Panc1 (cell line): ENCODE measurements at regions not wholly inside any gene's neighbourhood (a gene's known extent, or its start where the extent isn't known, plus 50 kb on each side); places are given as distances from the start of the nearest gene placed in this dataset.

Experiments
- ATAC-seq: fragments of 200-7000 bp; cut with Tn5 transposase; 2 replicates; pipeline ENCODE4 v1.9.1; 2020; ENCODE audit warnings: mild to moderate bottlenecking, moderate library complexity
- BruUV-seq: library from RNA; stranded (reverse); fragments of 400-500 nt; replicated peaks from 2 replicates; lab custom pipeline; 2021; lab: Mats Ljungman, UMichigan
- CTCF ChIA-PET: fragments of 300-600 bp; sonication (Branson Sonifier 250); formaldehyde crosslinking; loops from one replicate; lab custom pipeline; 2022; ENCODE audit warnings: antibody characterized with exemption; lab: Charles Lee
- POLR2A ChIA-PET: fragments of 300-600 bp; sonication (Branson Sonifier 250); formaldehyde crosslinking; loops from one replicate; lab custom pipeline; 2022; ENCODE audit warnings: antibody characterized with exemption; lab: Charles Lee
- DNase-seq: peaks from one replicate; pipeline ENCODE4 v3.0.0-alpha.2; 2010; ENCODE audit warnings: low read depth, low spot score
- H3K27ac ChIP-seq: 2 replicates; pipeline ENCODE4 v1.5.1; 2011; ENCODE audit warnings: mild to moderate bottlenecking, low read length, inconsistent platforms
- H3K27me3 ChIP-seq: fragments of 200-500 bp; sonication (Bioruptor generic); 2 replicates; pipeline ENCODE4 v1.6.0; 2014; ENCODE audit warnings: low read length, inconsistent platforms; ENCODE audit not compliant: control insufficient read depth, insufficient read depth
- H3K36me3 ChIP-seq: fragments of 200-500 bp; sonication (Bioruptor generic); 2 replicates; pipeline ENCODE4 v1.5.1; 2014; ENCODE audit warnings: inconsistent platforms, mild to moderate bottlenecking, low read length, moderate library complexity; ENCODE audit not compliant: control insufficient read depth, insufficient read depth
- H3K4me1 ChIP-seq: 2 replicates; pipeline ENCODE4 v1.5.1; 2011; ENCODE audit warnings: inconsistent platforms, mild to moderate bottlenecking, low read length, moderate library complexity; ENCODE audit not compliant: control insufficient read depth, insufficient read depth
- H3K4me3 ChIP-seq, 2 experiments: 2 replicates each; pipeline ENCODE4 v1.5.1; 2011 to 2012; ENCODE audit warnings: low read depth in 2 of 2, low read length in 2 of 2, mild to moderate bottlenecking in 2 of 2, inconsistent platforms in 1 of 2, moderate library complexity in 1 of 2
- H3K9me3 ChIP-seq: fragments of 200-500 bp; sonication (Bioruptor generic); 2 replicates; pipeline ENCODE4 v1.5.1; 2014; ENCODE audit warnings: low read depth, mild to moderate bottlenecking, inconsistent platforms, low read length, moderate library complexity; ENCODE audit not compliant: control insufficient read depth, insufficient read depth
- POLR2AphosphoS5 ChIP-seq: IDR thresholded peaks from 2 replicates; pipeline ENCODE4 v1.6.1; 2012; ENCODE audit warnings: mild to moderate bottlenecking, low read depth, low read length, moderate library complexity
- REST ChIP-seq, 2 experiments: IDR thresholded peaks; 2 replicates each; pipeline ENCODE4 v1.6.1; 2011 to 2012; ENCODE audit warnings: low read depth in 2 of 2, control low read depth in 1 of 2, low read length in 1 of 2, mild to moderate bottlenecking in 1 of 2, moderate library complexity in 1 of 2; ENCODE audit not compliant: insufficient read depth in 1 of 2
- SIN3A ChIP-seq: IDR thresholded peaks from 2 replicates; pipeline ENCODE4 v1.6.1; 2012; ENCODE audit warnings: low read depth, mild to moderate bottlenecking, low read length, moderate library complexity, borderline replicate concordance; ENCODE audit not compliant: insufficient read depth
- TCF7L2 ChIP-seq: IDR thresholded peaks from 2 replicates; pipeline ENCODE4 v1.6.1; 2011; ENCODE audit warnings: mild to moderate bottlenecking, low read depth, low read length, inconsistent platforms
- in situ Hi-C: cut with HindIII; loops from 2 replicates; pipeline ENCODE4 v1.10.0; 2016; ENCODE audit warnings: low sequenced_read_pairs, low pct_unique_long_range_greater_than_20kb
- intact Hi-C: fragments of 100-400 bp; cut with micrococcal nuclease; formaldehyde crosslinking; loops from one replicate; pipeline ENCODE4 v1.10.0; 2022; ENCODE audit not compliant: unreplicated experiment
- TF ChIP-seq, protein P1 (sequence below): fragments of 450-650 bp; IDR thresholded peaks from 2 replicates; pipeline ENCODE4 v1.5.1; 2017; ENCODE audit warnings: mild to moderate bottlenecking

DNA sequence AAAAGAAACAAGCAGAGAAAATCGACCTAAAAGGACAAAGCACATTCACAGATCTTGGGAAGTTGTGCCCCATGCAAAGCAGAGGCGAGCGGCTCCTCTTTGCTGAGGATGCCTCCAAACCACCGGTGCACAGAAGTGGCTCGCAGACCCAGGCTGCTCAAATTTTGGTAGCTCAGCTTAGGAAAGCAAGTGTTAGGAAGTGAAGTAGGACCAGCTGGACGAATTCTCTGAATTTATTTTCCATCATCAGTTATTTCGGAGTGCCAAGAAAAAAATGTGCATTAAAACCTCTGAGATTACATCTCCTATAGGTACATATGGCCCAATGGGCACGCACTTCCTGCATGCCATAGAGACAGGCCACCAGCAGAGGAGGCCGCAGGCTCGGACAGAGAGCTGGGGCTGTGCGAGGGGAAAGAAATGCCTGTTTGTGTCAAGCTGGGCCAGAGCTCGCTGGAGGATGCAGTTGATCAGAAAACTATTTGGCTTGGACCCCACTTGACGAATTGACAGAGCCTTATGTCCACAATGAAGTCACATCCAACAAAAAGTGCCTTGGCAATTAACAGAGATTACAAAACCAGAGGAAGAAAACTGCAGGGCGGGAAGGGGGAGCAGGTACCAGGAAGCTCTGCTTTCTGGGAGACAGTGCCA lies 122.3 kb upstream of the LYZL2 start:
- intact Hi-C loops, result no loop called here
- CTCF ChIA-PET, result no interaction called here
- Histone ChIP-seq H3K27ac (no peak overlapping the region), H3K9me3 (no peaks in the 10 kb centered on the region), H3K4me1 (no peaks in the 10 kb centered on the region), H3K36me3 (no peaks in the 10 kb centered on the region), H3K27me3 (no peaks in the 10 kb centered on the region), H3K4me3 (no peak overlapping the region)
- TF ChIP-seq SIN3A, result no peak
- no peak for TF ChIP-seq TCF7L2
- TF ChIP-seq, protein P1, sequence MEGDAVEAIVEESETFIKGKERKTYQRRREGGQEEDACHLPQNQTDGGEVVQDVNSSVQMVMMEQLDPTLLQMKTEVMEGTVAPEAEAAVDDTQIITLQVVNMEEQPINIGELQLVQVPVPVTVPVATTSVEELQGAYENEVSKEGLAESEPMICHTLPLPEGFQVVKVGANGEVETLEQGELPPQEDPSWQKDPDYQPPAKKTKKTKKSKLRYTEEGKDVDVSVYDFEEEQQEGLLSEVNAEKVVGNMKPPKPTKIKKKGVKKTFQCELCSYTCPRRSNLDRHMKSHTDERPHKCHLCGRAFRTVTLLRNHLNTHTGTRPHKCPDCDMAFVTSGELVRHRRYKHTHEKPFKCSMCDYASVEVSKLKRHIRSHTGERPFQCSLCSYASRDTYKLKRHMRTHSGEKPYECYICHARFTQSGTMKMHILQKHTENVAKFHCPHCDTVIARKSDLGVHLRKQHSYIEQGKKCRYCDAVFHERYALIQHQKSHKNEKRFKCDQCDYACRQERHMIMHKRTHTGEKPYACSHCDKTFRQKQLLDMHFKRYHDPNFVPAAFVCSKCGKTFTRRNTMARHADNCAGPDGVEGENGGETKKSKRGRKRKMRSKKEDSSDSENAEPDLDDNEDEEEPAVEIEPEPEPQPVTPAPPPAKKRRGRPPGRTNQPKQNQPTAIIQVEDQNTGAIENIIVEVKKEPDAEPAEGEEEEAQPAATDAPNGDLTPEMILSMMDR, result peak; percentile 41; the same call in 1 of the 2 replicates
- in situ Hi-C loops, result no loop called here
- ATAC-seq, result no peak
- BruUV-seq, result no TSS peak
- POLR2A ChIA-PET, result no interaction called here
- DNase-seq, result no peak

- no TSS peak for BruUV-seq
- TF ChIP-seq REST (IDR thresholded peaks at IDR 0.05; ENCODE audit: insufficient read depth in 1 of 2, low read depth in 2 of 2, low read length in 1 of 2), result no peak
- TF ChIP-seq POLR2AphosphoS5, result no peak
- TF ChIP-seq SIN3A, result no peak
- TF ChIP-seq TCF7L2, result no peak
- TF ChIP-seq, protein P1, result no peak
- ATAC-seq, result no peak
- no peak for DNase-seq
- in situ Hi-C loops, result no loop called here
- intact Hi-C loops, result no loop called here
- Histone ChIP-seq H3K4me1 (no peaks in the 10 kb centered on the region), H3K9me3 (no peaks in the 10 kb centered on the region), H3K27ac (no peak overlapping the region), H3K4me3 (no peak overlapping the region), H3K27me3 (no peaks in the 10 kb centered on the region), H3K36me3 (no peaks in the 10 kb centered on the region)
- ChIA-PET POLR2A (no interaction called here), CTCF (no interaction called here)
Measured at GRCh38 chr10:30750971-30751677, 121.6 kb upstream of the LYZL2 start.
